Peyer's patch (tissue), 4 donors: ENCODE measurements at regions not wholly inside any gene's neighbourhood (a gene's known extent, or its start where the extent isn't known, plus 50 kb on each side); places are given as distances from the start of the nearest gene placed in this dataset.

Experiments
- DNase-seq, 3 donors: peaks; one replicate each; pipeline ENCODE4 v3.0.0-alpha.2; 2017 to 2019
- H3K27ac ChIP-seq, 4 donors: fragments of 200-600 bp; sonication (generic); one replicate each; pipeline ENCODE4 v1.5.1; 2016 to 2019
- H3K27me3 ChIP-seq, 2 donors: fragments of 200-600 bp; sonication (generic); one replicate each; pipeline ENCODE4 v1.5.1; 2019
- H3K36me3 ChIP-seq, 3 donors: fragments of 200-600 bp; sonication (generic); one replicate each; pipeline ENCODE4 v1.5.1; 2016 to 2019
- H3K4me1 ChIP-seq, 4 donors: fragments of 200-600 bp; sonication (generic); one replicate each; pipeline ENCODE4 v1.5.1; 2016 to 2019
- H3K4me3 ChIP-seq, 4 donors: fragments of 200-600 bp; sonication (generic); 1 replicate in 3 of 4; 2 replicates in 1 of 4; pipeline ENCODE4 v1.5.1; 2016 to 2019; ENCODE audit warnings: mild to moderate bottlenecking in 1 of 4
- H3K9me3 ChIP-seq, 4 donors: fragments of 200-600 bp; sonication (generic); one replicate each; pipeline ENCODE4 v1.5.1; 2016 to 2019; ENCODE audit warnings: mild to moderate bottlenecking in 1 of 4
- CTCF ChIP-seq, 6 experiments: fragments of 450-650 bp in 4 of 6; fragments of 200-600 bp in 2 of 6; sonication (generic) in 1 of 6; IDR thresholded peaks; one replicate each; pipeline ENCODE4 v1.5.1; 2017 to 2019; ENCODE audit warnings: antibody characterized with exemption in 6 of 6, mild to moderate bottlenecking in 3 of 6, moderate library complexity in 1 of 6
- POLR2A ChIP-seq, 2 donors: fragments of 450-650 bp; IDR thresholded peaks; one replicate each; pipeline ENCODE4 v1.5.1; 2017; ENCODE audit warnings: antibody characterized with exemption in 2 of 2, mild to moderate bottlenecking in 2 of 2, moderate library complexity in 2 of 2

DNA sequence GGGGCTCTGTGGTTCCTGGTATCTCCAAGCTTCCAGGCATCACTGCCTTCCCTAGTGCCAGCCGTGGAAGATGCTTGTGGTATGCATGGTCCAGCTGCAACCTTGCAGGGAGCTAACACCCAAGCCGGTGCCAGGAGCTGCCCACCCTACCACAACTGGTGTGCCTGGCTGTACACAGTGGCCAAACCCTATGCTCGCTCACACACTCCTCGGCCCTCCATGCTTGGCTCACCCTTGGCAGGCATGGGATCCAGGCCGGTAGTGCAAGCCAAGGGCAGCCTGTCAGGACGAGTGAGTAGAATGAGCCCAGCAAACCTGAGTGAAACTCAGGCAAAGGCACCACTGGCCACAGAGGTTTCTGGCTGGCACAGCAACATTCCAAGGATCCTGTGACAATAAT is 1676.0 kb downstream of the SLITRK1 start:
- Histone ChIP-seq H3K36me3 (no peaks in the 10 kb centered on the region), H3K4me1 (no peaks in the 10 kb centered on the region), H3K9me3 (no peaks in the 10 kb centered on the region), H3K4me3 (no peak overlapping the region), H3K27ac (no peak overlapping the region), H3K27me3 (no peaks in the 10 kb centered on the region)
- no peak for DNase-seq
- TF ChIP-seq CTCF (IDR thresholded peaks at IDR 0.05) (no peak), POLR2A (IDR thresholded peaks at IDR 0.05) (no peak)

GRCh38 chr13:82202398-82202797 is 1679.9 kb downstream of the SLITRK1 start:
- no peaks in the 10 kb centered on the region for H3K27me3 ChIP-seq
- TF ChIP-seq CTCF (IDR thresholded peaks at IDR 0.05) = no peak
- H3K9me3 ChIP-seq = no peaks in the 10 kb centered on the region
- H3K27ac ChIP-seq = no peak overlapping the region
- no peaks in the 10 kb centered on the region for H3K4me1 ChIP-seq
- H3K36me3 ChIP-seq = no peaks in the 10 kb centered on the region
- DNase-seq = no peak
- no peak overlapping the region for H3K4me3 ChIP-seq

GRCh38 chr13:82196087-82196486 is 1686.2 kb downstream of the SLITRK1 start:
- Histone ChIP-seq H3K36me3 (no peaks in the 10 kb centered on the region), H3K27me3 (no peaks in the 10 kb centered on the region), H3K9me3 (no peaks in the 10 kb centered on the region), H3K4me1 (no peaks in the 10 kb centered on the region), H3K27ac (no peak overlapping the region), H3K4me3 (no peak overlapping the region)
- TF ChIP-seq POLR2A (IDR thresholded peaks at IDR 0.05) (no peak), CTCF (IDR thresholded peaks at IDR 0.05) (no peak)
- no peak for DNase-seq

DNA sequence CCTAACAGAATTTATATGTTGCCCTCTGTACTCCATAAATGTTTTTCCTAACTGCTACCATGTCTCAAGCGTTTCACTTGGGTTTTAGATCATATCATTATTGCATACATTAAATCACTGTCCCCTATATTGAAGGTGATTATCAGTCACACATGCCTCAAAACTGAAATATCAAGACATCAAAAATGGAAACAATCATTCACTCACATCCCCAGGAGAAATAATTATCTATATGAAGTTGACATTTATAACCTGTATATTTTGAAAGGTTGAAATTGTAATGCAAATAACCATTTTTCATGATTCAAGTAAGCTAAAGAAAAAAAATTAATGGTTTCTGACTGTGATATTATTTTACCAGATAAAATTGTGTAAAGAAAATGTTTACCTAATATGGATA is 1695.0 kb downstream of the SLITRK1 start:
- no peaks in the 10 kb centered on the region for H3K27me3 ChIP-seq
- H3K4me1 ChIP-seq = no peaks in the 10 kb centered on the region
- H3K36me3 ChIP-seq = no peaks in the 10 kb centered on the region
- H3K27ac ChIP-seq = no peak overlapping the region
- peaks cover 0 to 4% (median 0%) of the 10 kb centered on the region in 4 donors for H3K9me3 ChIP-seq
- DNase-seq = no peak
- no peak overlapping the region for H3K4me3 ChIP-seq
- TF ChIP-seq POLR2A (IDR thresholded peaks at IDR 0.05) (no peak), CTCF (IDR thresholded peaks at IDR 0.05) (no peak)

DNA sequence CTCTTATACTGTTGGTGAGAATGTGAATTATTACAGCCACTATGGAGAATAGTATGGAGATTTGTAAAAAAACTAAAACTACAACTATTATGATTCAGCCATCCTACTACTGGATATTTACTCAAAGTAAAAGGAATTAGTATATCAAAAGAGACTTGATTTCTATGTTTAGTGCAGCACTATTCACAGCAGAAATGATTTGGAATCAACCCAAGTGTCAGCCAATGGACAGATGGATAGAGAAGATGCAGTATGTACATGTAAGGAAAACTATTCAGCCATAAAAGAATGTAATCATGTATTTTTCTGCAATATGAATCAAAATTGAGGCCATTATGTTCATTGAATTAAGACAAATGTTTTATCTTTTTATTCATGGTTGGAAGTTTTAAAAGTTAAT is 1705.5 kb downstream of the SLITRK1 start:
- no peaks in the 10 kb centered on the region for H3K4me1 ChIP-seq
- H3K4me3 ChIP-seq = no peak overlapping the region
- no peaks in the 10 kb centered on the region for H3K36me3 ChIP-seq
- no peak for TF ChIP-seq POLR2A (IDR thresholded peaks at IDR 0.05)
- TF ChIP-seq CTCF (IDR thresholded peaks at IDR 0.05) = no peak
- no peak for DNase-seq
- no peaks in the 10 kb centered on the region for H3K9me3 ChIP-seq
- H3K27me3 ChIP-seq = no peaks in the 10 kb centered on the region
- no peak overlapping the region for H3K27ac ChIP-seq
